GM23338 (cell line): ENCODE measurements at regions not wholly inside any gene's neighbourhood (a gene's known extent, or its start where the extent isn't known, plus 50 kb on each side); places are given as distances from the start of the nearest gene placed in this dataset.

Experiments
- CREB1 ChIP-seq: fragments of 250-450 bp; sonication (Bioruptor Pico); IDR thresholded peaks from 2 replicates; pipeline ENCODE4 v1.5.0; 2020; ENCODE audit warnings: low read depth, mild to moderate bottlenecking, moderate library complexity
- EZH2 ChIP-seq: fragments of 200-600 bp; sonication (generic); IDR thresholded peaks from one replicate; pipeline ENCODE4 v1.8.0; 2017; ENCODE audit warnings: antibody characterized with exemption, mild to moderate bottlenecking, low read depth; ENCODE audit not compliant: unreplicated experiment
- EZH2phosphoT487 ChIP-seq: fragments of 200-600 bp; sonication (generic); IDR thresholded peaks from one replicate; pipeline ENCODE4 v1.8.1; 2018; ENCODE audit warnings: antibody characterized with exemption; ENCODE audit not compliant: unreplicated experiment
- JUNB ChIP-seq: IDR thresholded peaks from one replicate; pipeline ENCODE4 v1.6.1; 2016; ENCODE audit warnings: antibody characterized with exemption; ENCODE audit not compliant: unreplicated experiment
- NANOG ChIP-seq: IDR thresholded peaks from 2 replicates; pipeline ENCODE4 v1.6.1; 2016; ENCODE audit warnings: antibody characterized with exemption, borderline replicate concordance
- POLR2AphosphoS5 ChIP-seq: IDR thresholded peaks from 2 replicates; pipeline ENCODE4 v1.6.1; 2016; ENCODE audit warnings: antibody characterized with exemption, low read depth
- ZNF331 ChIP-seq: fragments of 250-450 bp; sonication (Bioruptor Pico); IDR thresholded peaks from 2 replicates; pipeline ENCODE4 v1.5.0; 2020; ENCODE audit warnings: low read depth, mild to moderate bottlenecking, moderate library complexity
- TF ChIP-seq, protein P1 (sequence below), 2 experiments: fragments of 200-600 bp in 1 of 2; sonication (generic) in 1 of 2; conservative IDR thresholded peaks; 2 replicates each; pipeline versions ENCODE4 v1.5.1 to v1.6.1; 2016 to 2017; ENCODE audit warnings: antibody characterized with exemption in 2 of 2, low read depth in 2 of 2, mild to moderate bottlenecking in 2 of 2, moderate library complexity in 1 of 2
- TF ChIP-seq, protein P2 (sequence below): IDR thresholded peaks from one replicate; pipeline ENCODE4 v1.6.1; 2018; ENCODE audit warnings: antibody characterized with exemption; ENCODE audit not compliant: unreplicated experiment
- TF ChIP-seq, protein P3 (sequence below): IDR thresholded peaks from 2 replicates; pipeline ENCODE4 v1.6.1; 2016; ENCODE audit warnings: antibody characterized with exemption

DNA sequence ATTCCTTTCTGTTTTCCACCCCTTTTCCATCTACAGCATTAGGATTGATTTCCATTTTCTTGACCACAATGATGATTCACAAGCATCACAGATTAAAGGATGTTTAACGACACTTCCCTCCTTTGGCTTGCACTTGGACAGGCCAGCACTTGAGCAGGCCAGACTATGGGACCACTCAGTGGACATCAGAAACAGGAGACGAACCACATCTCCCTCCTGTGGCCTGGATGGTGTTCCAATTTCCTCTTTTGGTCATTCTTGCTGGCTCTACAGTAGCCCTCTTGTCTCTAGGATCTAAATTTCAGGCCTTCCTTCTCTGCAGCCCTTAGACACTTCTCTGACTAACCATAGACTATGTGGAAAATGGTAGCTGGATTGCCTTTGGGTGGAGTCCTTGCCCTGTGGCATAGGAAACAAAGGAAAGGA, 78.8 kb upstream of the BOC start:
- TF ChIP-seq, protein P1, sequence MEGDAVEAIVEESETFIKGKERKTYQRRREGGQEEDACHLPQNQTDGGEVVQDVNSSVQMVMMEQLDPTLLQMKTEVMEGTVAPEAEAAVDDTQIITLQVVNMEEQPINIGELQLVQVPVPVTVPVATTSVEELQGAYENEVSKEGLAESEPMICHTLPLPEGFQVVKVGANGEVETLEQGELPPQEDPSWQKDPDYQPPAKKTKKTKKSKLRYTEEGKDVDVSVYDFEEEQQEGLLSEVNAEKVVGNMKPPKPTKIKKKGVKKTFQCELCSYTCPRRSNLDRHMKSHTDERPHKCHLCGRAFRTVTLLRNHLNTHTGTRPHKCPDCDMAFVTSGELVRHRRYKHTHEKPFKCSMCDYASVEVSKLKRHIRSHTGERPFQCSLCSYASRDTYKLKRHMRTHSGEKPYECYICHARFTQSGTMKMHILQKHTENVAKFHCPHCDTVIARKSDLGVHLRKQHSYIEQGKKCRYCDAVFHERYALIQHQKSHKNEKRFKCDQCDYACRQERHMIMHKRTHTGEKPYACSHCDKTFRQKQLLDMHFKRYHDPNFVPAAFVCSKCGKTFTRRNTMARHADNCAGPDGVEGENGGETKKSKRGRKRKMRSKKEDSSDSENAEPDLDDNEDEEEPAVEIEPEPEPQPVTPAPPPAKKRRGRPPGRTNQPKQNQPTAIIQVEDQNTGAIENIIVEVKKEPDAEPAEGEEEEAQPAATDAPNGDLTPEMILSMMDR (conservative IDR thresholded peaks at IDR 0.05; ENCODE audit: low read depth in 2 of 2), result 0 out of 4 replicates have a peak, but pooled peaks of 1 of the 2 experiments have one; percentile 27
- TF ChIP-seq CREB1 (CRISPR knock-in tag) (no peak), EZH2phosphoT487 (no peak), POLR2AphosphoS5 (no peak), JUNB (no peak), EZH2 (no peak), NANOG (no peak), ZNF331 (CRISPR knock-in tag) (no peak)
- TF ChIP-seq, protein P2, sequence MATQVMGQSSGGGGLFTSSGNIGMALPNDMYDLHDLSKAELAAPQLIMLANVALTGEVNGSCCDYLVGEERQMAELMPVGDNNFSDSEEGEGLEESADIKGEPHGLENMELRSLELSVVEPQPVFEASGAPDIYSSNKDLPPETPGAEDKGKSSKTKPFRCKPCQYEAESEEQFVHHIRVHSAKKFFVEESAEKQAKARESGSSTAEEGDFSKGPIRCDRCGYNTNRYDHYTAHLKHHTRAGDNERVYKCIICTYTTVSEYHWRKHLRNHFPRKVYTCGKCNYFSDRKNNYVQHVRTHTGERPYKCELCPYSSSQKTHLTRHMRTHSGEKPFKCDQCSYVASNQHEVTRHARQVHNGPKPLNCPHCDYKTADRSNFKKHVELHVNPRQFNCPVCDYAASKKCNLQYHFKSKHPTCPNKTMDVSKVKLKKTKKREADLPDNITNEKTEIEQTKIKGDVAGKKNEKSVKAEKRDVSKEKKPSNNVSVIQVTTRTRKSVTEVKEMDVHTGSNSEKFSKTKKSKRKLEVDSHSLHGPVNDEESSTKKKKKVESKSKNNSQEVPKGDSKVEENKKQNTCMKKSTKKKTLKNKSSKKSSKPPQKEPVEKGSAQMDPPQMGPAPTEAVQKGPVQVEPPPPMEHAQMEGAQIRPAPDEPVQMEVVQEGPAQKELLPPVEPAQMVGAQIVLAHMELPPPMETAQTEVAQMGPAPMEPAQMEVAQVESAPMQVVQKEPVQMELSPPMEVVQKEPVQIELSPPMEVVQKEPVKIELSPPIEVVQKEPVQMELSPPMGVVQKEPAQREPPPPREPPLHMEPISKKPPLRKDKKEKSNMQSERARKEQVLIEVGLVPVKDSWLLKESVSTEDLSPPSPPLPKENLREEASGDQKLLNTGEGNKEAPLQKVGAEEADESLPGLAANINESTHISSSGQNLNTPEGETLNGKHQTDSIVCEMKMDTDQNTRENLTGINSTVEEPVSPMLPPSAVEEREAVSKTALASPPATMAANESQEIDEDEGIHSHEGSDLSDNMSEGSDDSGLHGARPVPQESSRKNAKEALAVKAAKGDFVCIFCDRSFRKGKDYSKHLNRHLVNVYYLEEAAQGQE, result no peak
- TF ChIP-seq, protein P3, sequence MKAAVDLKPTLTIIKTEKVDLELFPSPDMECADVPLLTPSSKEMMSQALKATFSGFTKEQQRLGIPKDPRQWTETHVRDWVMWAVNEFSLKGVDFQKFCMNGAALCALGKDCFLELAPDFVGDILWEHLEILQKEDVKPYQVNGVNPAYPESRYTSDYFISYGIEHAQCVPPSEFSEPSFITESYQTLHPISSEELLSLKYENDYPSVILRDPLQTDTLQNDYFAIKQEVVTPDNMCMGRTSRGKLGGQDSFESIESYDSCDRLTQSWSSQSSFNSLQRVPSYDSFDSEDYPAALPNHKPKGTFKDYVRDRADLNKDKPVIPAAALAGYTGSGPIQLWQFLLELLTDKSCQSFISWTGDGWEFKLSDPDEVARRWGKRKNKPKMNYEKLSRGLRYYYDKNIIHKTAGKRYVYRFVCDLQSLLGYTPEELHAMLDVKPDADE, result no peak
